ENCODE measurements at regions not wholly inside any gene's neighbourhood (a gene's known extent, or its start where the extent isn't known, plus 50 kb on each side); places are given as distances from the start of the nearest gene placed in this dataset.
"Not testable (repeated sequence)": the region's sequence is repeated elsewhere in the genome, so short reads cannot be mapped to it uniquely, and the experiment has no call there.

DNA sequence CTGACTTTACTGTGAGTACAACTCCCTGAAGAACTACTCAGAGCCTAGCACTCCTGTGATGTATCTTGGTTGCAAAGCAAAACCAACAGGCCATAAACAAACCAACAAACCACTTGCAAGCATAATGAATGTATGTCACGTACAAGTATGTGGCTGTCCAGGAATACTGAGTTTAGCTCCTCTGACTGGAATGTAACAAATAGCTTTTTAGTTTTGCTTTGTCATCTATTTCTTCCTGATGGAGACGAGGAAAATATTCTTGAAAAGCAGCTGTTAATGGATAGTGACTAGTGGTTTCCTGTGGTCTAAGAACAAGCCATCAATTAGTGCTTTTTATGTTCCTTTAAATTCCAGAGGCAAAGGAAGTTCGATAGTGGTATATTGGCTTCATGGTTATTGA, 101.9 kb upstream of the LY86 start:
- no peak for TF ChIP-seq CTCF (IDR thresholded peaks at IDR 0.05; ENCODE audit: unreplicated experiment)
- H3K4me1 Mint-ChIP-seq (ENCODE audit: unreplicated experiment), result peaks cover 3% of the 10 kb centered on the region
- H3K27ac Mint-ChIP-seq (ENCODE audit: unreplicated experiment), result no peak overlapping the region
- no peaks in the 10 kb centered on the region for H3K9me3 Mint-ChIP-seq (ENCODE audit: unreplicated experiment)
- no peak for DNase-seq (ENCODE audit: low spot score)
- H3K4me3 Mint-ChIP-seq (ENCODE audit: unreplicated experiment), result no peak overlapping the region
- peaks cover 1% of the 10 kb centered on the region for H3K27me3 Mint-ChIP-seq (ENCODE audit: unreplicated experiment)
- H3K36me3 Mint-ChIP-seq (ENCODE audit: low read depth, unreplicated experiment), result no peaks in the 10 kb centered on the region

DNA sequence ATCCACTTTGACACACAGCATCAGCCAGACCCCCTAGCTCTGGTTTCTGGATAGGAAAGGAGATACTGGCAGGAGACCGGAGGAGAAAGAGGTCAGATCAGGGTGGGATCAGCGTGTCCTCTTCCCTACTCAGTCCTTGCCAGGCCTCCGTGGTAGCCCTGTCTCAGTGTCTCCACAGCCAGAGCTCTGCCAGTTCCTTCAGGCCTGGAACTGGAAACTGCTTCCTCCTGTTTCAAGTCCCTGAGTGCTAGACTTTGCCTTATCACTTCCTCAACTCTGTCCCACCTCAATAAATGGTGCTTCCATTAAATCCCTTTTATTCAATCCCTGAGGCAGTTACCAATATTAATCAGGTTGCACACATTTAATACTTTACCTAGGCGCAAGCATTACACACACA, 96.8 kb upstream of the LY86 start:
- H3K4me3 Mint-ChIP-seq (ENCODE audit: unreplicated experiment), result no peak overlapping the region
- peaks cover 3% of the 10 kb centered on the region for H3K4me1 Mint-ChIP-seq (ENCODE audit: unreplicated experiment)
- H3K27ac Mint-ChIP-seq (ENCODE audit: unreplicated experiment), result no peak overlapping the region
- DNase-seq (ENCODE audit: low spot score), result no peak
- H3K27me3 Mint-ChIP-seq (ENCODE audit: unreplicated experiment), result peaks cover 2% of the 10 kb centered on the region
- no peaks in the 10 kb centered on the region for H3K9me3 Mint-ChIP-seq (ENCODE audit: unreplicated experiment)
- H3K36me3 Mint-ChIP-seq (ENCODE audit: low read depth, unreplicated experiment), result no peaks in the 10 kb centered on the region
- TF ChIP-seq CTCF (IDR thresholded peaks at IDR 0.05; ENCODE audit: unreplicated experiment), result no peak

- H3K27me3 Mint-ChIP-seq (ENCODE audit: unreplicated experiment), result peaks cover 2% of the 10 kb centered on the region
- no peak overlapping the region for H3K27ac Mint-ChIP-seq (ENCODE audit: unreplicated experiment)
- no peak for TF ChIP-seq CTCF (IDR thresholded peaks at IDR 0.05; ENCODE audit: unreplicated experiment)
- no peak for DNase-seq (ENCODE audit: low spot score)
- no peak overlapping the region for H3K4me3 Mint-ChIP-seq (ENCODE audit: unreplicated experiment)
- no peaks in the 10 kb centered on the region for H3K9me3 Mint-ChIP-seq (ENCODE audit: unreplicated experiment)
- H3K36me3 Mint-ChIP-seq (ENCODE audit: low read depth, unreplicated experiment), result no peaks in the 10 kb centered on the region
- peaks cover 3% of the 10 kb centered on the region for H3K4me1 Mint-ChIP-seq (ENCODE audit: unreplicated experiment)
Observed at GRCh38 chr6:6492675-6493074, 95.8 kb upstream of the LY86 start.

DNA sequence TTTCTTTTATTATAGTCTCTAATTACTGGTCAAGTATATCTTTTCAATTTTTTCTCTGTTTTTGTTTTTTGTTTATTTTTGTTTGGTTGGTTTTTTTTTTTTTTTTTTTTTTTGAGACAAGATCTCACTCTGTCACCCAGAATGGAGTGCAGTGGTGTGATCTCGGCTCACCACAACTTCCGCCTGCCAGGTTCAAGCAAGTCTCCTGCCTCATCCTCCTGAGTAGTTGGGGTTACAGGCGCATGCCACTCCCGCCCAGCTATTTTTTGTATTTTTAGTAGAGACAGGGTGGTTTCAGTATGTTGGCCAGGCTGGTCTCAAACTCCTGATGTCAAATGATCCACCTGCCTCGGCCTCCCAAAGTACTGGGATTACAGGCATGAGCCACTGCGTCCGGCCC, 94.4 kb upstream of the LY86 start:
- not testable (repeated sequence) for H3K36me3 Mint-ChIP-seq (ENCODE audit: low read depth, unreplicated experiment); H3K27me3 Mint-ChIP-seq (ENCODE audit: unreplicated experiment); H3K27ac Mint-ChIP-seq (ENCODE audit: unreplicated experiment); H3K9me3 Mint-ChIP-seq (ENCODE audit: unreplicated experiment); H3K4me3 Mint-ChIP-seq (ENCODE audit: unreplicated experiment); H3K4me1 Mint-ChIP-seq (ENCODE audit: unreplicated experiment); DNase-seq (ENCODE audit: low spot score)

DNA sequence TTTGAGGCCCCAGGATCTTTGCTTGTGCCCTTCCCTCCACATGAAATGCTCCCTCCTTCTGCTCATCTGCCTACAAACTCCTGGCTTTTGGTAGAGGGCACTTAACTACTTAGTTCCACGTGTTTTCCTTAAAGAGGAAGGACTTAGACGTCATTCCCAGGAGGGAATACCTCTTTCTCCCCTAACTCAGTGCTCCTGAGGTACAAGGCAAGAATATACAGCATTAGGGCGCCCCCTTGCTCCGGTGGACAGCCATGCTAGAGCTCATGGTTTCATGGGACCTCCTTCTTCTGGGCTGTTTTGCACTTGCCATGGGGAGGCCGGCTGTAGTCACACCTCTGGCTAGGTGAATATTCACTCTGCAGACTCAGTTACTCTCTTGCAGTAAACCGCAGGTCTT, 93.8 kb upstream of the LY86 start:
- H3K27me3 Mint-ChIP-seq (ENCODE audit: unreplicated experiment), result peaks cover 2% of the 10 kb centered on the region
- TF ChIP-seq CTCF (IDR thresholded peaks at IDR 0.05; ENCODE audit: unreplicated experiment), result peak; percentile 44
- DNase-seq (ENCODE audit: low spot score), result peak; percentile 79

DNA sequence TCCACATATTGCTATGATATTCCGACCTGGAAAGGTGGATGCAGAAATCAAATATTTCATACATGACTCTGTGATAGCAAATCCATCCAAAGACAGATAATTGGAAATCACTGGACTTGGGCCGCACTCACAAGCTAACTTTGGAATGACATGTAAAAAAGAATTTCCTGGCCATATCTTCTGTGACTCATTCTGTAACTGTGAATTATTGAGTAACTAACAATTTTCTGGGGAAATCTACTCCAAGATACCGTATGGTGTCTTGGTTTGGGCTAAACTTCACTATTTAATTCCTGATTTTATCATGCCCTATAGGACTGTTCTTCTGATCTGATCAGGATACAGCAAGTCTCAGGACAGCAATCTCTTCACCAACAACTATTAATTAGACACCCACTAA, 92.7 kb upstream of the LY86 start:
- DNase-seq (ENCODE audit: low spot score), result no peak
- peaks cover 2% of the 10 kb centered on the region for H3K27me3 Mint-ChIP-seq (ENCODE audit: unreplicated experiment)

More for the DNA sequence above, 93.8 kb upstream of the LY86 start:
- no peak overlapping the region for H3K27ac Mint-ChIP-seq (ENCODE audit: unreplicated experiment)
- H3K36me3 Mint-ChIP-seq (ENCODE audit: low read depth, unreplicated experiment), result no peaks in the 10 kb centered on the region
- H3K4me1 Mint-ChIP-seq (ENCODE audit: unreplicated experiment), result peaks cover 3% of the 10 kb centered on the region
- H3K9me3 Mint-ChIP-seq (ENCODE audit: unreplicated experiment), result no peaks in the 10 kb centered on the region
- no peak overlapping the region for H3K4me3 Mint-ChIP-seq (ENCODE audit: unreplicated experiment)

More for the DNA sequence above, 92.7 kb upstream of the LY86 start:
- Mint-ChIP-seq H3K4me3 (ENCODE audit: unreplicated experiment) (no peak overlapping the region), H3K9me3 (ENCODE audit: unreplicated experiment) (no peaks in the 10 kb centered on the region), H3K36me3 (ENCODE audit: low read depth, unreplicated experiment) (no peaks in the 10 kb centered on the region), H3K4me1 (ENCODE audit: unreplicated experiment) (peaks cover 3% of the 10 kb centered on the region), H3K27ac (ENCODE audit: unreplicated experiment) (no peak overlapping the region)
- no peak for TF ChIP-seq CTCF (IDR thresholded peaks at IDR 0.05; ENCODE audit: unreplicated experiment)

All from endothelial cell (in vitro differentiated cells).